GM06990 (cell line): ENCODE measurements at regions not wholly inside any gene's neighbourhood (a gene's known extent, or its start where the extent isn't known, plus 50 kb on each side); places are given as distances from the start of the nearest gene placed in this dataset.

Experiments used
- DNase-seq: peaks from one replicate; pipeline ENCODE4 v3.0.0-alpha.2; 2011; ENCODE audit not compliant: insufficient read length; ENCODE audit errors: extremely low read depth
- H3K27me3 ChIP-seq: replicated peaks from 2 replicates; pipeline ENCODE4 v1.6.0; 2011; ENCODE audit warnings: low read length; ENCODE audit not compliant: control insufficient read depth, insufficient read depth
- H3K36me3 ChIP-seq: 2 replicates; pipeline ENCODE4 v1.5.1; 2011; ENCODE audit warnings: low read length; ENCODE audit not compliant: control insufficient read depth, insufficient read depth
- H3K4me3 ChIP-seq: replicated peaks from 2 replicates; pipeline ENCODE4 v1.5.1; 2011; ENCODE audit warnings: low read depth, mild to moderate bottlenecking, control low read depth, low read length
- CTCF ChIP-seq: IDR thresholded peaks from 2 replicates; pipeline ENCODE4 v1.5.1; 2011; ENCODE audit warnings: low read length, control low read depth, mild to moderate bottlenecking, inconsistent platforms; ENCODE audit not compliant: insufficient read depth, poor library complexity, severe bottlenecking

DNA sequence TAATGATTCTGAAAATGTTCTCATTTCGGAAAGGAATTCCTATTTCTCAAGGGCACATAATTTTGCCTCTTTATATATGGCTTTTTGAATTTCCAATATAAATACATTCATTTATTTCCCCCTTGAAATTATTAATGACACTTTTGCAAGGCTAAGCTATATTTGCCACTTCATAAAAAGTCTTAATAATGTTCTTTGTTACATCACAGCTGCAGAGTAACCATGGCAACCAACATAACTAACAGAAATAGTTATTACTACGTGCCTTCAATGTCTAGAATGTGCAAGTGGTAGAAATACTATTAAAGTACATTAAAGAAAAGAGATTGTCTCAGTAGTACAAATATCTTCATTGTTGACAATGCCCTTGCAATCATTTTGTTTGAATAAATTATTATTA, 471.8 kb downstream of the C3orf38 start:
- DNase-seq: no peak
- Histone ChIP-seq H3K27me3 (no peaks in the 10 kb centered on the region), H3K36me3 (no peaks in the 10 kb centered on the region), H3K4me3 (no peak overlapping the region)
- no peak for TF ChIP-seq CTCF

- no peak for DNase-seq
- H3K36me3 ChIP-seq: no peaks in the 10 kb centered on the region
- H3K4me3 ChIP-seq: no peak overlapping the region
- TF ChIP-seq CTCF: no peak
- no peaks in the 10 kb centered on the region for H3K27me3 ChIP-seq
These were observed 473.9 kb downstream of the C3orf38 start for GRCh38 chr3:88623709-88624108.

GRCh38 chr3:88626456-88627120, 476.8 kb downstream of the C3orf38 start:
- H3K27me3 ChIP-seq: no peaks in the 10 kb centered on the region
- H3K36me3 ChIP-seq: no peaks in the 10 kb centered on the region
- no peak overlapping the region for H3K4me3 ChIP-seq
- no peak for DNase-seq
- TF ChIP-seq CTCF: no peak

DNA sequence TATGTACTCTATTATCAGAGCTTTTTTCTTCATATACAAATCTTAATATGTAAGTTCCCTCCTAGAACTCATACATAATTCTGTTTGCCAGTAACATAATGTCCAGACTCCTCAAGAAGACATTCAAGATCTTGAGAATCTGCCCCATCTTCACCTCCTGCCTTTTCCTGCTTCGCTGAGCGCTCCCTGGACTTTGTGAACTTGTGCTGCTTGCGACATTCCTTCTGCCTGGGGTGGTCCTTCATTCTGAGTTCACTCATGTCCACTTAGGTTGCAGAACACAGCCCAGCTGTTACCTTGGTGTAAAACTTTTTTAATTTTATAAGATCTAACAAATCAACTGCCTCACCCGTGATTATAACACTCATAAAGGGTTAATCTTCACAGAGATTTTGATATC, 478.5 kb upstream of the EPHA3 start:
- no peak for DNase-seq

GRCh38 chr3:88632226-88632625, 475.2 kb upstream of the EPHA3 start:
- no peaks in the 10 kb centered on the region for H3K36me3 ChIP-seq
- no peak for TF ChIP-seq CTCF
- no peaks in the 10 kb centered on the region for H3K27me3 ChIP-seq
- no peak overlapping the region for H3K4me3 ChIP-seq
- no peak for DNase-seq

More for the DNA sequence above, 478.5 kb upstream of the EPHA3 start:
- Histone ChIP-seq H3K36me3 (no peaks in the 10 kb centered on the region), H3K4me3 (no peak overlapping the region), H3K27me3 (no peaks in the 10 kb centered on the region)
- TF ChIP-seq CTCF: no peak

- DNase-seq: no peak
- no peak for TF ChIP-seq CTCF
- H3K36me3 ChIP-seq: no peaks in the 10 kb centered on the region
These were observed 466.8 kb upstream of the EPHA3 start for GRCh38 chr3:88640581-88640980.

More at GRCh38 chr3:88640581-88640980, 466.8 kb upstream of the EPHA3 start:
- Histone ChIP-seq H3K4me3 (no peak overlapping the region), H3K27me3 (no peaks in the 10 kb centered on the region)
